ENCODE measurements at regions not wholly inside any gene's neighbourhood (a gene's known extent, or its start where the extent isn't known, plus 50 kb on each side); places are given as distances from the start of the nearest gene placed in this dataset.
"Not testable (repeated sequence)": the region's sequence is repeated elsewhere in the genome, so short reads cannot be mapped to it uniquely, and the experiment has no call there.

- DNase-seq: no peak
Observed at GRCh38 chr14:106511800-106512198, 985.4 kb downstream of the TMEM121 start.

DNA sequence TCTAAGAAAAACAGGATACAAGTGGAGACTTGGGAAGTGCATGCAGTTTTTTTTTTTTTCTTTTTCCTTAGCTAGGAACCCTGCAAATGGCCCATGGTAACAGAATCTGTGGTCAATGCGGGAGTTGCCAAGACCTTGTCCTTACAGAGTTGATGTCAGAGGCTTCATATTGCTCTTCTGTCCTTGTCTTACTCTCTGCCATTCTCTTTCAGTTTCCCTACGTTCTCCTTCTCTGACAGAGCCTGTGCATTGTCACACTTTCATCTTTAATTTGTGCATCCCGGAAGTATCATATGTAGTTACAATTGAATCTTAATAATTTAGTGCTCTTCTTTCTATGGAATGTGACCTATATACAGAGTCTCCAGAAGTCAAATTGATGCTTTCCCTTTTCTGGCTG lies 986.9 kb downstream of the TMEM121 start:
- DNase-seq: no peak

- DNase-seq: no peak
Observed at GRCh38 chr14:106518054-106518943, 991.9 kb downstream of the TMEM121 start.

- DNase-seq: not testable (repeated sequence)
Observed at GRCh38 chr14:106522118-106522517, 995.7 kb downstream of the TMEM121 start.

DNA sequence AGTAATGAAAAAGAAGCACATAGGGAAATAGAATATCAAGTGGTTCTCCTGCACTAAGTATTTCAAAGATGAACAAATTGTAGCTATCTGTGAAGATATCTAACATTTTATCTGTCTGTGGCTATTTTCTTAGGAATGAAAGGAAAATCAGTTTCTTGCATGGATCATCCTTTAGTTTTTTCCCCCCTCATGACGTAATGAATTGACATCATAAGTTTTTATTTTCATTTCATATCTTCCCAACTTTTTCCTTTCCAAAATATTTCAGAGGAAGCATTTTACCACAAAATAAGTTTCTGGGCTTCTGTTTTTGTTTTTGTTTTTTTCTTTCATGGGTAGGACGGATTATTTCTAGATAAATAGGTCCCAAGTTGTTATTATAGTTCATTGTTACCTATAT lies 996.6 kb downstream of the TMEM121 start:
- no peak for DNase-seq

DNA sequence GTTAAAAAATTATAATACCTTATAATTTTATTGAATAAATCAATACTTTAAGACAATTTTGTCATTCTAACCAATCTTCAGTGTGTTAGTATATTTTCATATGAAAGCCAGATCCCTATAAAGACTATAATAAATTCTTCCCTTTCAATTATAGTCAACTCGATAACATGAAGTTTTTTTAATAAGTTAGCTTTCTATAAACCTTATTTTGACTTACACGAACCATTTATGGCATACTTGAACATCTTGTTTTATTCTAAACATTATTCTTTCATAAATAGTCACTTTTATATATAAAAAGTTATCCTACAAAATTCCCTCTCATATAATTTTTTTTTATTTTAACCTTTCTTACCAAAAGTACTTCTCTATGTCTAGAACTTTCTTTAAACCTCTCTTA lies 1002.3 kb downstream of the TMEM121 start:
- no peak for DNase-seq

- no peak for DNase-seq
Observed at GRCh38 chr14:106530031-106530422, 1003.6 kb downstream of the TMEM121 start.

- no peak for DNase-seq
Observed at GRCh38 chr14:106530423-106531107, 1004.2 kb downstream of the TMEM121 start.

DNA sequence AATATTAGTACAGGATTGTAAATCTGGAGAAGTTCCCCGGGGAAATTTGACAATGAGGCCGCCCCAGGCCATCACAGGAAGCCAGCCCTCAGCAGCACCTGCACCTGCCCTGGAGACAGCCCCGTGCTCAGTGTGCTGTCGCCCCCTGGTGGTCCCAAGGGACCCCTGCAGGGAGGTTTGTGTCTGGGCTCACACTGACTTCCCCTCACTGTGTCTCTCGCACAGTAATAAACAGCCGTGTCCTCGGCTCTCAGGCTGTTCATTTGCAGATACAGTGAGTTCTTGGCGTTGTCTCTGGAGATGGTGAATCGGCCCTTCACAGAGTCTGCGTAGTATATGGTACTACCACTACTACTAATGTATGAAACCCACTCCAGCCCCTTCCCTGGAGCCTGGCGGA lies 1011.2 kb downstream of the TMEM121 start:
- not testable (repeated sequence) for DNase-seq

DNA sequence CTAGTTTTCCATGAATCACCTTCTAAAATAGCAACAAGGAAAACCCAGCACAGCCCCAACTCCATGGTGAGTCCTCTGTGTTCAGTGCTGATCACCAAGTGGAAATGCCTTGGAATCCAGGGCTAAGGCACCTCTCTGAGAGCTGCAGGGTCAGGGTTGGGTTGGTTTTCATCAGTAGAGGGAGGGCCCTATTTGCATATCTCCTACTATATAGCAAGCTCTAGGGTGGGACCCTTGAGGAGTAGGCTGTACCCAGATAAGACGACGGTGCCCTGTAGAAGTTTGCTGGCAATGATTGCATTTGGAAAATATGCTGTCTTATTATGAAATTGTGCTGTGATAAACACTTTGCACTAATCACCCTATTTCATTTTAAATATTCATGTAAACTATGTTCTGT lies 1011.8 kb downstream of the TMEM121 start:
- DNase-seq: no peak

- DNase-seq: no peak
Observed at GRCh38 chr14:106547735-106548434, 1021.5 kb downstream of the TMEM121 start.

DNA sequence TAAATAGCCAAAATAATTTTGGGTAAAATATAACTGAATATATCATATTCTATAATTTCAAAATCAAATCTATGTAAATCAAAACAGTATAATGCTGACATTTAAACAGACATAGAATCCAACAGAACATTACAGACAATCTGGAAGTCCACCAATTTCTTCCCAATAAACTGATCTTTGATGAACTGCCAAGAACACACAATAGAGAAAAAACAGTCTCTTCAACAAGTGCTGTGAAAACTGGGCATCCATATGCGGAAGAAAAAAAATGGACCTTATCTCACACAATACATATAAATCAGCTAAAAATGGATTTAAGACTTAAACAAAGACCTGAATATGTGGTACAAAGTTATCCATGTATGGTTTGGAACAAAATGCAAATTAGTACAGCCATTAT lies 1022.7 kb downstream of the TMEM121 start:
- no peak for DNase-seq

DNA sequence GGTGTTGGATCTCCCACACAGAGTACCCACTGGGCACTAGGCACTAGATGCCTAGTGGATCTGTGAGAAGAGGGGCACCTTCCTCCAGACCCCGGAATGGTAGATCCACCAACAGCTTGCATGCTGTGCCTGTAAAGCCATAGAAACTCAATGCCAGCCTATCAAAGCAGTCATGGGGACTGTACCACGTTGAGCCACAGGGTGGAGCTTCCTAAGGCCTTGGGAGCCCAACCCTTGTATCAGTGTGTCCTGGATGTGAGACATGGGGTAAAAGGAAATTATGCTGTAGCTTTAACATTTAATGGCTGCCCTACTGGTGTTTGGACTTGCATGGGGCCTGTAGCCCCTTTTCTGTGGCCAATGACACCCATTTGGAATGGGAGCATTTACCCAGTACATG lies 1024.9 kb downstream of the TMEM121 start:
- no peak for DNase-seq

DNA sequence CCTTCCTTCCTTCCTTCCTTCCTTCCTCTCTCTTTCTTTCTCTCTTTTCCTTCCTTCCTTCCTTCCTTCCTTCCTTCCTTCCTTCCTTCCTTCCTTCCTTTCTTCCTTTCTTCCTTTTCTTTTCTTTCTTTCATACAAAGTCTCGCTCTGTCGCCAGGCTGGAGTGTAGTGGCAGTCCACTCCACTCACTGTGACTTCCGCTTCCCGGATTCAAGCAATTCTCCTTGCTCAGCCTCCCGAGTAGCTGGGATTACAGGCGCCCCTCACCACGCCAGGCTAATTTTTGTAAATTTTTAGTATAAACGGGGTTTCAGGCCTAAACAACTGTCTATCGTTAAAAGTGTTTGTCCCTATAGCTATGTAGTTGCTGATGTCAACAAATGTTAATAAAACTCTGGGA lies 1029.8 kb downstream of the TMEM121 start:
- not testable (repeated sequence) for DNase-seq

- no peak for DNase-seq
Observed at GRCh38 chr14:106556665-106557289, 1030.4 kb downstream of the TMEM121 start.

DNA sequence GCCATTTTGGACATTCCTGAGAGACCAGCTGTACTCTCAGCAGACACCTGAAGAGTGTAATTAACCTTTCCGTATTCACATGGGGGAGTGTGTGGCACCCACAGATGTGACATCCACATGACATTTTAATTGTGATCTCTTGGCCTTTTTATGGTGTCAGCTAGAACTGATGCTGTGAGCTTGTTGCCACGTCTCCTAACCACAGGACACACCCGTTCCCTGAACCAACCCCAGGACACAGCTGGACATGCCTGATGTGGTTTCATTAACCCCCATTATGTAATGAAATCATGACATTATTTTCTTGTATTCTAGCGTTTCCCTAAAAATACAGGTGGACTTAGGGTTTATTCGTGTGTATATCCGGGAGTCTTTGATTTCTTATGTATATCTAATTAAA lies 1036.1 kb downstream of the TMEM121 start:
- no peak for DNase-seq

- no peak for DNase-seq
Observed at GRCh38 chr14:106564058-106564643, 1037.8 kb downstream of the TMEM121 start.

DNA sequence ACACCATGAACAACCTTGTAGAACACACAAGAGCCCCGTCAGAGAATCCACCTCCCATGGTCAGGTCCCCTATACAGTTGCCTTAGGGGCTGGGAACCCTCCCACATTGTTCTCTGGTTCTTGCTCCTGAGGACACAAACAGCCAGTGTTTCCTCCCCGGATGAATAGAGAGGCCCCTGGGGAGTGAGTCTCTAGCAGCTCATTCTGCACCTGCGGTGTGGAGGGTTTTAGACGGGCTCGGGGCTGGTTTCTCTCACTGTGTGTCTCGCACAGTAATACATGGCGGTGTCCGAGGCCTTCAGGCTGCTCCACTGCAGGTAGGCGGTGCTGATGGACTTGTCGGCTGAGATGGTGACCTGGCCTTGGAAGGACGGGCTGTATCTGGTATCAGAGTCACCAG lies 1052.1 kb downstream of the TMEM121 start:
- DNase-seq: no peak

GRCh38 chr14:106579084-106579483 lies 1052.7 kb downstream of the TMEM121 start:
- no peak for DNase-seq

GRCh38 chr14:106585692-106586091 lies 1059.3 kb downstream of the TMEM121 start:
- DNase-seq: no peak

- DNase-seq: no peak
Observed at GRCh38 chr14:106586098-106586704, 1059.8 kb downstream of the TMEM121 start.

GRCh38 chr14:106591539-106591938 lies 1065.2 kb downstream of the TMEM121 start:
- DNase-seq: not testable (repeated sequence)
